Tibial artery (tissue), 4 donors: ENCODE measurements at regions not wholly inside any gene's neighbourhood (a gene's known extent, or its start where the extent isn't known, plus 50 kb on each side); places are given as distances from the start of the nearest gene placed in this dataset.

Experiments used
- DNase-seq, 2 donors: peaks; one replicate each; pipeline ENCODE4 v3.0.0-alpha.2; 2019
- H3K27ac ChIP-seq, 2 donors: fragments of 200-600 bp; sonication (generic) in 1 of 2; 1 replicate in 1 of 2; 2 replicates in 1 of 2; pipeline ENCODE4 v1.5.1; 2018 to 2019; ENCODE audit warnings: mild to moderate bottlenecking in 1 of 2
- H3K27me3 ChIP-seq, 2 donors: fragments of 200-600 bp; sonication (generic) in 1 of 2; one replicate each; pipeline versions ENCODE4 v1.5.1 to v1.6.0; 2016 to 2019
- H3K36me3 ChIP-seq, 3 donors: fragments of 200-600 bp; sonication (generic) in 2 of 3; one replicate each; pipeline ENCODE4 v1.5.1; 2016 to 2019; ENCODE audit warnings: mild to moderate bottlenecking in 2 of 3
- H3K4me1 ChIP-seq, 4 donors: fragments of 200-600 bp; sonication (generic) in 2 of 4; 1 replicate in 3 of 4; 2 replicates in 1 of 4; pipeline ENCODE4 v1.5.1; 2016 to 2019
- H3K4me3 ChIP-seq, 2 donors: fragments of 200-600 bp; sonication (generic) in 1 of 2; 1 replicate in 1 of 2; 2 replicates in 1 of 2; pipeline ENCODE4 v1.5.1; 2018 to 2019; ENCODE audit warnings: mild to moderate bottlenecking in 2 of 2
- H3K9me3 ChIP-seq, 3 donors: fragments of 200-600 bp; sonication (generic) in 1 of 3; one replicate each; pipeline ENCODE4 v1.5.1; 2016 to 2019
- intact Hi-C: fragments of 100-400 bp; cut with DNase I; formaldehyde crosslinking; loops from one replicate; pipeline ENCODE4 v1.15.0; 2023; ENCODE audit warnings: low total_unique reads
- TF ChIP-seq, protein P1 (sequence below), 2 experiments: fragments of 200-600 bp in 1 of 2; fragments of 450-650 bp in 1 of 2; IDR thresholded peaks; one replicate each; pipeline ENCODE4 v1.5.1; 2017 to 2019; ENCODE audit warnings: antibody characterized with exemption in 2 of 2, mild to moderate bottlenecking in 1 of 2, moderate library complexity in 1 of 2

DNA sequence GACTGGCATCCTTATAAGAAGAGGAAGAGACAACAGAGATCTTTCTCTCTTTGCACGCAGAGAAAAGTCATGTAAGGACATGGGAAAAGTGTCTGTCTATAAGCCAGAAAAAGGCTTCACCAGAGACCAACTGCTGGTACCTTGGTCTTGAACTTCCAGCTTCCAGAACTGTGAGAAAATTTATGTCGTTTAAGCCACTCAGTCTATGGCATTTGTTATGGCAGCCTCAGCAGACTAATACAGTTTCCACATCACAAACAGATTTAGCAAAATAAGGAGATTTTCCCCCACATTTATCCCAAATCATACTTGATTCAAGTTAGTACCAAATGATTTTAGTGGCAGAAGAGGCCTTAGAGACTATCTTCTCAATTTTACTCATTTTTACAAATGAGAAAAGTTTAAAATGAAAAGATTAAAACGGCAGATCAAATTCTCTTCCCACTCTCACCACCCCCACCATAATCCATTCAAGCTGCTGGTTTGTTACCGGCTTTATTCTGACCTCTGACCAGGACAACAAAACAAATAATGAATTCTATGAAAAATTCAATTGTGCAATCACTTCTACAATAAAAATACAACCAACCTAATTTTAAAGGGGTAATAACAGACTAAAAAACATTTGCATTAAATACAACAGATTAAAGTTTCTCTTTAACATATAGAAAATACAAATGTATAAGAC, 316.3 kb downstream of the TBC1D4 start:
- intact Hi-C loops, result no loop called here
- Histone ChIP-seq H3K27me3 (no peaks in the 10 kb centered on the region), H3K36me3 (no peaks in the 10 kb centered on the region), H3K27ac (no peak overlapping the region), H3K9me3 (no peaks in the 10 kb centered on the region), H3K4me1 (peaks cover 0 to 19% (median 5%) of the 10 kb centered on the region in 4 donors), H3K4me3 (no peak overlapping the region)
- no peak for DNase-seq
- TF ChIP-seq, protein P1, sequence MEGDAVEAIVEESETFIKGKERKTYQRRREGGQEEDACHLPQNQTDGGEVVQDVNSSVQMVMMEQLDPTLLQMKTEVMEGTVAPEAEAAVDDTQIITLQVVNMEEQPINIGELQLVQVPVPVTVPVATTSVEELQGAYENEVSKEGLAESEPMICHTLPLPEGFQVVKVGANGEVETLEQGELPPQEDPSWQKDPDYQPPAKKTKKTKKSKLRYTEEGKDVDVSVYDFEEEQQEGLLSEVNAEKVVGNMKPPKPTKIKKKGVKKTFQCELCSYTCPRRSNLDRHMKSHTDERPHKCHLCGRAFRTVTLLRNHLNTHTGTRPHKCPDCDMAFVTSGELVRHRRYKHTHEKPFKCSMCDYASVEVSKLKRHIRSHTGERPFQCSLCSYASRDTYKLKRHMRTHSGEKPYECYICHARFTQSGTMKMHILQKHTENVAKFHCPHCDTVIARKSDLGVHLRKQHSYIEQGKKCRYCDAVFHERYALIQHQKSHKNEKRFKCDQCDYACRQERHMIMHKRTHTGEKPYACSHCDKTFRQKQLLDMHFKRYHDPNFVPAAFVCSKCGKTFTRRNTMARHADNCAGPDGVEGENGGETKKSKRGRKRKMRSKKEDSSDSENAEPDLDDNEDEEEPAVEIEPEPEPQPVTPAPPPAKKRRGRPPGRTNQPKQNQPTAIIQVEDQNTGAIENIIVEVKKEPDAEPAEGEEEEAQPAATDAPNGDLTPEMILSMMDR (IDR thresholded peaks at IDR 0.05), result no peak

DNA sequence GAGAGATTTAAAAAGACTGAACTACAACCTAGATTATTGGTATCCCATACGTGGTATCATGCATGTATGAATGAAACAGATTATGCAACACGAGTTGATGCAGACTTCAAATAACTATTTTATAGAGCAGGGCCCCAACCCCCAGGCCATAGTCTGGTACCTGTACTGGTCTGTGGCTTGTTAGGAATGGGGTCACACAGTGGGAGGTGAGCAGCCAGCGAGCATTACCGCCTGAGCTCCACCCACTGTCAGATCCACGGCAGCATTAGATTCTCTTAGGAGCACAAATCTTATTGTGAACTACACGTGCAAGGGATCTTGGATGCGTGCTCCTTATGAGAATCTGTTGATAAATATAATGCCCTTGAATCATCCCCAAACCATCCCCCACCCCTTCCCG, 320.2 kb downstream of the TBC1D4 start:
- no peaks in the 10 kb centered on the region for H3K9me3 ChIP-seq
- H3K27me3 ChIP-seq, result no peaks in the 10 kb centered on the region
- H3K36me3 ChIP-seq, result no peaks in the 10 kb centered on the region
- no peak for DNase-seq
- no peak overlapping the region for H3K27ac ChIP-seq
- H3K4me1 ChIP-seq, result peaks cover 0 to 7% (median 2%) of the 10 kb centered on the region in 4 donors
- intact Hi-C loops, result no loop called here
- H3K4me3 ChIP-seq, result no peak overlapping the region
- TF ChIP-seq, protein P1 (IDR thresholded peaks at IDR 0.05), result no peak

DNA sequence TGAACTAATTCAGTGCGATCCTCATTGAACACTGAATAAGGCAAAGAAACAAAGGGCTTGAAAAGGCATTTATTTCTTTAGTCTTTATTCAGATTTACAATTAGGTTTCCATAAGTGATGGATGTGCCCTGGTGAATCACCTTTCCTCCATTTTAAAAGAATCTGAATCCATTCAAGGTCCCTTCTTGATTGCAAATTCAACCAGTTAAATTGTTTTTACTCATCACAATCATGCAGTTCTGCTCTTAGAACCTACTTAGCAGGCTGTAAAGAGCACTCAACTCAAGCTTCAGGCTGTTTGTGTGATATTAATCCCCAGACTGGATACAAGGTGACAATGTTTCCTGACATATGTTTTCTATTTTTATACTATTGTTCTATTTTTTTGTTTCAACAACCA, 321.0 kb downstream of the TBC1D4 start:
- Histone ChIP-seq H3K9me3 (peaks cover 0 to 5% (median 0%) of the 10 kb centered on the region in 3 donors), H3K27me3 (no peaks in the 10 kb centered on the region), H3K4me1 (no peaks in the 10 kb centered on the region), H3K36me3 (no peaks in the 10 kb centered on the region), H3K4me3 (no peak overlapping the region), H3K27ac (no peak overlapping the region)
- intact Hi-C loops, result no loop called here
- TF ChIP-seq, protein P1 (IDR thresholded peaks at IDR 0.05), result no peak
- no peak for DNase-seq

DNA sequence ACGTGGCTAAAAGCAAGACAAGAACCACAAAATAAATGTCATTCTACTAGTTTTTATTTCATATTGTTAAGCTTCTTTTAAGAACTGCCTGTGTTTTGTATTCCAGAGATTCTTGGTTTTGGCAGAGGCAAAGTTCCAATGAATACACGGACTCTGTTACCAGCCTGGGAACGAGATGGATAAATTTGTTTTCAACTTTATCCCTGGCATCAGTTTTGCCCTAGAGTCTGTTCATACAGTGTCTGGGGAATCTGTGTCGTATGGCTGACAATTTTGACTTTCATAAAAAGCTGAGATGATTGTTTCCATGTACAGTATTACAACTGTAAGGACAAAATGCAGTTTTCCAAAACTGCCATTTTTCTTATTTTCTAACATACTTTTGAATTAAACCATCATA, 327.6 kb downstream of the TBC1D4 start:
- H3K36me3 ChIP-seq, result no peaks in the 10 kb centered on the region
- H3K4me1 ChIP-seq, result peaks cover 0 to 24% (median 7%) of the 10 kb centered on the region in 4 donors
- no peak for DNase-seq
- H3K27ac ChIP-seq, result peak overlapping the region; percentile 51 to 53
- H3K4me3 ChIP-seq, result no peak overlapping the region
- no peaks in the 10 kb centered on the region for H3K27me3 ChIP-seq
- peaks cover 0 to 5% (median 0%) of the 10 kb centered on the region in 3 donors for H3K9me3 ChIP-seq
- TF ChIP-seq, protein P1 (IDR thresholded peaks at IDR 0.05), result no peak
- intact Hi-C loops, result no loop called here

DNA sequence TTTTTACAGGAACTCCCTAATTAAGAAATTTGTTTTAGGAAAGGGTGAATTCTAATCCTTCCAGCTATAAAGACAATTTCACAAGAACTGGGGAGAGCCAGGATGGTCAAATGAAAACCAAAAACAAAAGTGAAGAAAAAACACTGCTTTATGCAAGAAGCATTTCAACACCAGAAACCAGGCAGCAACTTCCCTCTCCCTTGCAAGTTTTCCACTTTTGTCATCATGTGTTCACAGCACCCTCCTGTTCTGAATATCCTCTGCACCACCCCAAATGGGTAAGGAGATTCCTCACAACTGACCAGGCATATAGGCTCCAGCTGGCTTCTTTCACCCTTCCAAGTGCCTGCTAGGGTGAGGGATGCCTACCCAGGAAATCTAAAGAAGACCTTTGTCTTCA, 328.1 kb downstream of the TBC1D4 start:
- Histone ChIP-seq H3K27ac (peak overlapping the region; percentile 51 to 53), H3K4me3 (no peak overlapping the region), H3K9me3 (peaks cover 0 to 5% (median 0%) of the 10 kb centered on the region in 3 donors), H3K4me1 (peaks cover 0 to 24% (median 7%) of the 10 kb centered on the region in 4 donors), H3K36me3 (no peaks in the 10 kb centered on the region), H3K27me3 (no peaks in the 10 kb centered on the region)
- intact Hi-C loops, result no loop called here
- TF ChIP-seq, protein P1 (IDR thresholded peaks at IDR 0.05), result no peak
- DNase-seq, result peak in 1 of 2 donors; percentile 22
